H9 (cell line): ENCODE measurements at regions not wholly inside any gene's neighbourhood (a gene's known extent, or its start where the extent isn't known, plus 50 kb on each side); places are given as distances from the start of the nearest gene placed in this dataset.

ENCODE experiments used
- DNase-seq: peaks from one replicate; pipeline ENCODE4 v3.0.0-alpha.2; 2017
- H2AFZ ChIP-seq: one replicate; pipeline ENCODE4 v1.6.1; 2013; ENCODE audit warnings: mild to moderate bottlenecking, low read length, control low read depth, moderate library complexity
- H2AK5ac ChIP-seq: 2 replicates; pipeline ENCODE4 v1.6.1; 2013; ENCODE audit warnings: low read length, control low read depth, mixed read lengths; ENCODE audit not compliant: insufficient read length
- H2BK120ac ChIP-seq: one replicate; pipeline ENCODE4 v1.6.1; 2013; ENCODE audit warnings: low read depth, mild to moderate bottlenecking, low read length, control low read depth, inconsistent platforms; ENCODE audit not compliant: poor library complexity, severe bottlenecking
- H2BK12ac ChIP-seq: 2 replicates; pipeline ENCODE4 v1.6.1; 2013; ENCODE audit warnings: low read length, control low read depth, mixed read lengths, low read depth; ENCODE audit not compliant: insufficient read length
- H2BK15ac ChIP-seq: 2 replicates; pipeline ENCODE4 v1.6.1; 2013; ENCODE audit warnings: low read depth, low read length, control low read depth
- H2BK20ac ChIP-seq: one replicate; pipeline ENCODE4 v1.6.1; 2013; ENCODE audit warnings: low read depth, mild to moderate bottlenecking, low read length, control low read depth, inconsistent platforms; ENCODE audit not compliant: poor library complexity, severe bottlenecking
- H2BK5ac ChIP-seq: 2 replicates; pipeline ENCODE4 v1.6.1; 2013; ENCODE audit warnings: low read length, control low read depth, mixed read lengths; ENCODE audit not compliant: insufficient read length
- H3K14ac ChIP-seq: 2 replicates; pipeline ENCODE4 v1.6.1; 2013; ENCODE audit warnings: low read length, control low read depth; ENCODE audit not compliant: insufficient read depth
- H3K18ac ChIP-seq: 2 replicates; pipeline ENCODE4 v1.6.1; 2013; ENCODE audit warnings: low read depth, mild to moderate bottlenecking, mixed read lengths, low read length, control low read depth; ENCODE audit not compliant: insufficient read length
- H3K23ac ChIP-seq: 2 replicates; pipeline ENCODE4 v1.6.1; 2013; ENCODE audit warnings: low read length, control low read depth, mixed read lengths, low read depth; ENCODE audit not compliant: insufficient read length
- H3K23me2 ChIP-seq: 2 replicates; pipeline ENCODE4 v1.6.1; 2013; ENCODE audit warnings: low read depth, mild to moderate bottlenecking, mixed read lengths, low read length, control low read depth; ENCODE audit not compliant: insufficient read length, poor library complexity, severe bottlenecking
- H3K27ac ChIP-seq: 2 replicates; pipeline ENCODE4 v1.5.1; 2013; ENCODE audit warnings: low read length, control low read depth, mixed read lengths, low read depth; ENCODE audit not compliant: insufficient read length
- H3K27me3 ChIP-seq: 2 replicates; pipeline ENCODE4 v1.6.1; 2013; ENCODE audit warnings: low read length, control low read depth, inconsistent platforms; ENCODE audit not compliant: insufficient read depth
- H3K4ac ChIP-seq: 2 replicates; pipeline ENCODE4 v1.6.1; 2013; ENCODE audit warnings: low read depth, mild to moderate bottlenecking, control low read depth, inconsistent platforms, low read length, moderate library complexity
- H3K4me1 ChIP-seq: 2 replicates; pipeline ENCODE4 v1.6.1; 2013; ENCODE audit warnings: low read length, control low read depth, inconsistent platforms; ENCODE audit not compliant: insufficient read depth
- H3K4me2 ChIP-seq: 2 replicates; pipeline ENCODE4 v1.6.1; 2013; ENCODE audit warnings: low read length, control low read depth, mixed read lengths; ENCODE audit not compliant: insufficient read length, insufficient read depth
- H3K56ac ChIP-seq: 2 replicates; pipeline ENCODE4 v1.6.1; 2013; ENCODE audit warnings: low read depth, mild to moderate bottlenecking, mixed read lengths, low read length, control low read depth; ENCODE audit not compliant: insufficient read length
- H3K79me1 ChIP-seq: 2 replicates; pipeline ENCODE4 v1.6.1; 2013; ENCODE audit warnings: low read depth, mild to moderate bottlenecking, moderate library complexity, low read length, control low read depth, inconsistent platforms; ENCODE audit not compliant: insufficient read depth, poor library complexity, severe bottlenecking
- H3K79me2 ChIP-seq: 2 replicates; pipeline ENCODE4 v1.6.1; 2013; ENCODE audit warnings: low read length, control low read depth, inconsistent platforms; ENCODE audit not compliant: insufficient read depth
- H3K9ac ChIP-seq: 2 replicates; pipeline ENCODE4 v1.6.1; 2013; ENCODE audit warnings: low read length, control low read depth, mixed read lengths; ENCODE audit not compliant: insufficient read length; ENCODE audit errors: extremely low read depth
- H3K9me3 ChIP-seq: one replicate; pipeline ENCODE4 v1.6.1; 2013; ENCODE audit warnings: low read depth, low read length, inconsistent platforms; ENCODE audit not compliant: control insufficient read depth
- H3T11ph ChIP-seq: one replicate; pipeline ENCODE4 v1.6.1; 2013; ENCODE audit warnings: mild to moderate bottlenecking, low read length, control low read depth, inconsistent platforms
- H4K20me1 ChIP-seq: one replicate; pipeline ENCODE4 v1.6.1; 2013; ENCODE audit not compliant: control insufficient read depth, insufficient read length, insufficient read depth
- H4K5ac ChIP-seq: 2 replicates; pipeline ENCODE4 v1.6.1; 2013; ENCODE audit warnings: low read depth, mild to moderate bottlenecking, mixed read lengths, low read length, control low read depth; ENCODE audit not compliant: insufficient read length
- H4K8ac ChIP-seq: replicated peaks from 2 replicates; pipeline ENCODE4 v1.6.1; 2013; ENCODE audit warnings: low read length, control low read depth, mixed read lengths, low read depth; ENCODE audit not compliant: insufficient read length
- H4K91ac ChIP-seq: 2 replicates; pipeline ENCODE4 v1.6.1; 2013; ENCODE audit warnings: low read depth, mild to moderate bottlenecking, moderate library complexity, mixed read lengths, low read length, control low read depth; ENCODE audit not compliant: insufficient read length
- H3K27ac Mint-ChIP-seq, 3 experiments: 2 replicates in 2 of 3; 3 replicates in 1 of 3; pipeline ENCODE4 v1.8.0; 2020 to 2021; ENCODE audit warnings: mixed read lengths in 3 of 3, mild to moderate bottlenecking in 1 of 3, moderate library complexity in 1 of 3
- H3K27me3 Mint-ChIP-seq: 2 replicates; pipeline ENCODE4 v1.8.0; 2021; ENCODE audit warnings: low read depth, mild to moderate bottlenecking, moderate library complexity, mixed read lengths
- H3K36me3 Mint-ChIP-seq, 3 experiments: 2 replicates in 2 of 3; 3 replicates in 1 of 3; pipeline ENCODE4 v1.8.0; 2020 to 2021; ENCODE audit warnings: low read depth in 3 of 3, mixed read lengths in 3 of 3; ENCODE audit not compliant: insufficient read depth in 1 of 3
- H3K4me1 Mint-ChIP-seq, 2 experiments: 2 replicates each; pipeline ENCODE4 v1.8.0; 2020; ENCODE audit warnings: mixed read lengths in 2 of 2
- H3K4me3 Mint-ChIP-seq, 2 experiments: 2 replicates in 1 of 2; 3 replicates in 1 of 2; pipeline ENCODE4 v1.8.0; 2020 to 2021; ENCODE audit warnings: mild to moderate bottlenecking in 2 of 2, mixed read lengths in 2 of 2, moderate library complexity in 1 of 2
- H3K9me3 Mint-ChIP-seq, 2 experiments: 2 replicates in 1 of 2; 3 replicates in 1 of 2; pipeline ENCODE4 v1.8.0; 2020; ENCODE audit warnings: mild to moderate bottlenecking in 2 of 2, mixed read lengths in 2 of 2, moderate library complexity in 1 of 2
- CTCF ChIP-seq: fragments of 200-600 bp; sonication (generic); conservative IDR thresholded peaks from 3 replicates; pipeline ENCODE4 v1.8.0; 2021; ENCODE audit warnings: antibody characterized with exemption, mild to moderate bottlenecking
- WGBS: extraction: QIAGEN DNeasy Blood & Tissue Kit; methylation state at CpG from one replicate; pipeline ENCODE4 v1.1.7; 2013; ENCODE audit warnings: missing lambda C conversion rate, low lambda C conversion rate, mixed read lengths; ENCODE audit not compliant: insufficient read length; ENCODE audit errors: extremely low coverage; 5-methylcytosine and 5-hydroxymethylcytosine counted together

GRCh38 chr11:56817661-56818060, 69.2 kb upstream of the OR9G4 start:
- Histone ChIP-seq H3K14ac (no peak overlapping the region), H4K5ac (no peak overlapping the region), H3K18ac (no peak overlapping the region), H2BK5ac (no peak overlapping the region), H2BK120ac (no peak overlapping the region), H3K27me3 (no peaks in the 10 kb centered on the region), H2BK12ac (no peak overlapping the region), H3K56ac (no peak overlapping the region), H2BK15ac (no peak overlapping the region), H3K79me1 (no peaks in the 10 kb centered on the region), H3K79me2 (no peaks in the 10 kb centered on the region), H2BK20ac (no peak overlapping the region), H3K4me1 (no peaks in the 10 kb centered on the region), H3K4ac (no peak overlapping the region), H4K8ac (no peak overlapping the region), H3K27ac (no peak overlapping the region), H4K20me1 (no peaks in the 10 kb centered on the region), H3K23ac (no peak overlapping the region), H3K9me3 (no peaks in the 10 kb centered on the region), H2AK5ac (no peak overlapping the region), H2AFZ (no peak overlapping the region), H3K9ac (no peak overlapping the region), H3K23me2 (no peaks in the 10 kb centered on the region), H4K91ac (no peak overlapping the region), H3K4me2 (no peak overlapping the region), H3T11ph (no peak overlapping the region)
- WGBS = no CpG with 5 or more reads among the region's 3 CpGs
- Mint-ChIP-seq H3K4me3 (no peak overlapping the region), H3K36me3 (peaks cover 1 to 15% (median 2%) of the 10 kb centered on the region in 3 experiments; a peak in 3 of 7 replicates), H3K27ac (no peak overlapping the region), H3K27me3 (no peaks in the 10 kb centered on the region), H3K4me1 (no peaks in the 10 kb centered on the region; a peak in 1 of 4 replicates), H3K9me3 (peaks cover 17 to 23% of the 10 kb centered on the region in 2 experiments; a peak in 4 of 5 replicates)
- DNase-seq = no peak
- no peak for TF ChIP-seq CTCF
